A673 (cell line): ENCODE measurements at regions not wholly inside any gene's neighbourhood (a gene's known extent, or its start where the extent isn't known, plus 50 kb on each side); places are given as distances from the start of the nearest gene placed in this dataset.

Experiments used
- CTCF ChIP-seq: fragments of 300-800, 200-600 bp; sonication (generic); conservative IDR thresholded peaks from 2 replicates; pipeline ENCODE4 v1.5.1; 2017; ENCODE audit warnings: low read depth, mild to moderate bottlenecking, antibody characterized with exemption, low read length, moderate library complexity, mixed read lengths
- EZH2 ChIP-seq: fragments of 200-600 bp; sonication (generic); IDR thresholded peaks from 2 replicates; pipeline ENCODE4 v1.6.1; 2017; ENCODE audit warnings: borderline replicate concordance, low read depth, mild to moderate bottlenecking, mixed read lengths, antibody characterized with exemption, low read length; ENCODE audit not compliant: poor library complexity, severe bottlenecking

- TF ChIP-seq CTCF = no peak
- no peak for TF ChIP-seq EZH2
These were observed 126.6 kb downstream of the AKAP11 start for GRCh38 chr13:42398533-42398932.
